HEK293 (cell line): ENCODE measurements at regions not wholly inside any gene's neighbourhood (a gene's known extent, or its start where the extent isn't known, plus 50 kb on each side); places are given as distances from the start of the nearest gene placed in this dataset.

Experiments
- CTCF ChIA-PET: fragments of 350-600 bp; formaldehyde crosslinking; extraction: SDS; loops from one replicate; lab custom pipeline; 2021; ENCODE audit warnings: antibody characterized with exemption; lab: Yijun Ruan, JAX
- POLR2A ChIA-PET: fragments of 300-600 bp; formaldehyde crosslinking; extraction: SDS; loops from one replicate; lab custom pipeline; 2020; ENCODE audit warnings: antibody characterized with exemption, inconsistent platforms; lab: Yijun Ruan, JAX
- H3K27ac ChIP-seq: fragments of 200-500 bp; sonication (Bioruptor generic); 2 replicates; pipeline ENCODE4 v1.5.1; 2014; ENCODE audit warnings: low read depth, low read length, control low read depth, inconsistent platforms; ENCODE audit errors: extremely low read depth
- H3K36me3 ChIP-seq, 2 experiments: fragments of 200-500 bp in 1 of 2; sonication (Bioruptor generic) in 1 of 2; 1 replicate in 1 of 2; 2 replicates in 1 of 2; pipeline ENCODE4 v1.5.1; 2014 to 2017; ENCODE audit warnings: inconsistent platforms in 2 of 2, low read length in 2 of 2; ENCODE audit not compliant: control insufficient read depth in 2 of 2, insufficient read depth in 1 of 2
- H3K4me1 ChIP-seq: fragments of 200-500 bp; sonication (Bioruptor generic); 2 replicates; pipeline ENCODE4 v1.5.1; 2014; ENCODE audit warnings: mild to moderate bottlenecking, low read length, inconsistent platforms; ENCODE audit not compliant: control insufficient read depth, insufficient read depth
- H3K4me3 ChIP-seq: 2 replicates; pipeline ENCODE4 v1.5.1; 2011; ENCODE audit warnings: low read depth, mild to moderate bottlenecking, control low read depth, low read length, moderate library complexity
- H3K9me3 ChIP-seq: fragments of 200-500 bp; sonication (Bioruptor generic); 2 replicates; pipeline ENCODE4 v1.5.1; 2014; ENCODE audit warnings: low read depth, low read length, inconsistent platforms; ENCODE audit not compliant: control insufficient read depth, insufficient read depth
- ATF2 ChIP-seq: fragments of 450-650 bp; formaldehyde crosslinking; IDR thresholded peaks from 2 replicates; pipeline ENCODE4 v1.5.1; 2016; ENCODE audit warnings: missing biosample characterization, missing genetic modification characterization, low read depth
- FEZF1 ChIP-seq: fragments of 450-650 bp; formaldehyde crosslinking; IDR thresholded peaks from 2 replicates; pipeline ENCODE4 v1.5.1; 2016; ENCODE audit warnings: missing biosample characterization, missing genetic modification characterization
- GFI1B ChIP-seq: fragments of 450-650 bp; formaldehyde crosslinking; IDR thresholded peaks from 2 replicates; pipeline ENCODE4 v1.5.1; 2016; ENCODE audit warnings: missing biosample characterization, missing genetic modification characterization
- GLI4 ChIP-seq: fragments of 450-650 bp; formaldehyde crosslinking; IDR thresholded peaks from 2 replicates; pipeline ENCODE4 v1.5.1; 2016; ENCODE audit warnings: missing biosample characterization, missing genetic modification characterization
- GLIS2 ChIP-seq: fragments of 450-650 bp; formaldehyde crosslinking; IDR thresholded peaks from 2 replicates; pipeline ENCODE4 v1.5.1; 2016; ENCODE audit warnings: missing biosample characterization, missing genetic modification characterization
- KLF1 ChIP-seq: fragments of 450-650 bp; formaldehyde crosslinking; IDR thresholded peaks from 2 replicates; pipeline ENCODE4 v1.5.1; 2016; ENCODE audit warnings: missing biosample characterization, missing genetic modification characterization
- KLF16 ChIP-seq: fragments of 450-650 bp; formaldehyde crosslinking; IDR thresholded peaks from 2 replicates; pipeline ENCODE4 v1.5.1; 2017; ENCODE audit warnings: missing biosample characterization, missing genetic modification characterization
- ZBTB1 ChIP-seq: fragments of 450-650 bp; formaldehyde crosslinking; IDR thresholded peaks from 2 replicates; pipeline ENCODE4 v1.5.1; 2016; ENCODE audit warnings: missing biosample characterization, missing genetic modification characterization
- ZNF112 ChIP-seq: fragments of 450-650 bp; formaldehyde crosslinking; IDR thresholded peaks from 2 replicates; pipeline ENCODE4 v1.5.0; 2017; ENCODE audit warnings: missing biosample characterization, missing genetic modification characterization
- ZNF138 ChIP-seq: fragments of 450-650 bp; formaldehyde crosslinking; IDR thresholded peaks from 2 replicates; pipeline ENCODE4 v1.5.1; 2016; ENCODE audit warnings: missing biosample characterization, missing genetic modification characterization, borderline replicate concordance
- ZNF140 ChIP-seq: fragments of 450-650 bp; formaldehyde crosslinking; IDR thresholded peaks from 2 replicates; pipeline ENCODE4 v1.5.1; 2016; ENCODE audit warnings: missing biosample characterization, missing genetic modification characterization
- ZNF211 ChIP-seq: fragments of 450-650 bp; formaldehyde crosslinking; IDR thresholded peaks from 2 replicates; pipeline ENCODE4 v1.5.1; 2016; ENCODE audit warnings: low read depth, missing biosample characterization, missing genetic modification characterization
- ZNF23 ChIP-seq: fragments of 450-650 bp; formaldehyde crosslinking; IDR thresholded peaks from 2 replicates; pipeline ENCODE4 v1.5.1; 2016; ENCODE audit warnings: missing biosample characterization, missing genetic modification characterization, borderline replicate concordance
- ZNF274 ChIP-seq, 2 experiments: fragments of 200-500 bp in 1 of 2; fragments of 450-650 bp in 1 of 2; sonication (Bioruptor generic) in 1 of 2; formaldehyde crosslinking in 1 of 2; IDR thresholded peaks; 2 replicates each; pipeline versions ENCODE4 v1.5.1 to v1.6.1; 2014 to 2016; ENCODE audit warnings: borderline replicate concordance in 1 of 2, inconsistent platforms in 1 of 2, low read length in 1 of 2, missing biosample characterization in 1 of 2, missing genetic modification characterization in 1 of 2
- ZNF362 ChIP-seq: fragments of 450-650 bp; formaldehyde crosslinking; IDR thresholded peaks from 2 replicates; pipeline ENCODE4 v1.5.1; 2016; ENCODE audit warnings: missing biosample characterization, missing genetic modification characterization
- ZNF366 ChIP-seq: fragments of 450-650 bp; formaldehyde crosslinking; conservative IDR thresholded peaks from 2 replicates; pipeline ENCODE4 v1.5.1; 2016; ENCODE audit warnings: missing biosample characterization, missing genetic modification characterization
- ZNF513 ChIP-seq: fragments of 450-650 bp; IDR thresholded peaks from 2 replicates; pipeline ENCODE4 v1.5.1; 2018; ENCODE audit warnings: missing biosample characterization, missing genetic modification characterization
- ZNF514 ChIP-seq: fragments of 450-650 bp; formaldehyde crosslinking; IDR thresholded peaks from 2 replicates; pipeline ENCODE4 v1.5.1; 2016; ENCODE audit warnings: missing biosample characterization, missing genetic modification characterization
- ZNF518A ChIP-seq: fragments of 450-650 bp; formaldehyde crosslinking; conservative IDR thresholded peaks from 2 replicates; pipeline ENCODE4 v1.5.1; 2016; ENCODE audit warnings: low read depth, missing biosample characterization, missing genetic modification characterization
- ZNF558 ChIP-seq: fragments of 450-650 bp; formaldehyde crosslinking; IDR thresholded peaks from 2 replicates; pipeline ENCODE4 v1.5.1; 2016; ENCODE audit warnings: missing biosample characterization, missing genetic modification characterization
- ZNF571 ChIP-seq: fragments of 450-650 bp; formaldehyde crosslinking; IDR thresholded peaks from 2 replicates; pipeline ENCODE4 v1.5.0; 2017; ENCODE audit warnings: missing biosample characterization, missing genetic modification characterization
- ZNF610 ChIP-seq: fragments of 450-650 bp; formaldehyde crosslinking; IDR thresholded peaks from 2 replicates; pipeline ENCODE4 v1.5.1; 2016; ENCODE audit warnings: missing biosample characterization, missing genetic modification characterization, borderline replicate concordance
- ZNF626 ChIP-seq: fragments of 450-650 bp; sonication (Bioruptor Pico); formaldehyde crosslinking; IDR thresholded peaks from 2 replicates; pipeline ENCODE4 v1.5.1; 2018; ENCODE audit warnings: missing biosample characterization, missing genetic modification characterization, inconsistent platforms
- ZNF704 ChIP-seq: fragments of 450-650 bp; formaldehyde crosslinking; IDR thresholded peaks from 2 replicates; pipeline ENCODE4 v1.5.1; 2016; ENCODE audit warnings: missing biosample characterization, missing genetic modification characterization
- ZSCAN23 ChIP-seq: fragments of 450-650 bp; formaldehyde crosslinking; IDR thresholded peaks from 2 replicates; pipeline ENCODE4 v1.5.1; 2016; ENCODE audit warnings: missing biosample characterization, missing genetic modification characterization
- ZXDB ChIP-seq: fragments of 450-650 bp; formaldehyde crosslinking; IDR thresholded peaks from 2 replicates; pipeline ENCODE4 v1.5.1; 2016; ENCODE audit warnings: missing biosample characterization, missing genetic modification characterization

- ChIA-PET POLR2A (no interaction called here), CTCF (interaction anchor here (0.6 to 0.7 kb wide), 2 partner anchors 32 to 177 kb away, joined by 3 read pairs; no protein-coding TSS in a partner anchor)
- Histone ChIP-seq H3K9me3 (no peaks in the 10 kb centered on the region; the same call in 1 of the 2 replicates), H3K4me1 (no peaks in the 10 kb centered on the region), H3K36me3 (no peaks in the 10 kb centered on the region), H3K27ac (no peak overlapping the region), H3K4me3 (no peak overlapping the region)
- TF ChIP-seq ZNF513 = no peak
- no peak for TF ChIP-seq ZSCAN23
- TF ChIP-seq GFI1B (tag by site-specific recombination) = no peak
- TF ChIP-seq KLF1 (tag by site-specific recombination) = no peak
- TF ChIP-seq ZBTB1 (tag by site-specific recombination) = no peak
- no peak for TF ChIP-seq ZNF704 (tag by site-specific recombination)
- TF ChIP-seq ZXDB (tag by site-specific recombination) = no peak
- no peak for TF ChIP-seq GLI4 (tag by site-specific recombination)
- TF ChIP-seq ZNF626 (tag by site-specific recombination) = no peak
- no peak for TF ChIP-seq ATF2 (tag by site-specific recombination)
- TF ChIP-seq ZNF366 (tag by site-specific recombination) = no peak
- no peak for TF ChIP-seq ZNF558 (tag by site-specific recombination)
- no peak for TF ChIP-seq ZNF140
- TF ChIP-seq KLF16 (tag by site-specific recombination) = no peak
- no peak for TF ChIP-seq ZNF112 (tag by site-specific recombination)
- no peak for TF ChIP-seq ZNF138 (tag by site-specific recombination)
- TF ChIP-seq, all 188 proteins: peak for 0
These were observed 585.7 kb upstream of the FANCL start for GRCh38 chr2:58826795-58827194.

- Histone ChIP-seq H3K36me3 (no peaks in the 10 kb centered on the region), H3K4me1 (peaks cover 3% of the 10 kb centered on the region; the same call in 1 of the 2 replicates), H3K4me3 (no peak overlapping the region), H3K27ac (no peak overlapping the region), H3K9me3 (no peaks in the 10 kb centered on the region)
- CTCF ChIA-PET = no interaction called here
- POLR2A ChIA-PET = no interaction called here
- TF ChIP-seq ZNF514 (tag by site-specific recombination) (no peak), FEZF1 (tag by site-specific recombination) (peak; percentile 56; the same call in 1 of the 2 replicates), ZNF274 (IDR thresholded peaks at IDR 0.05; ENCODE audit: low read length) (no peak), ZNF274 (tag by site-specific recombination; IDR thresholded peaks at IDR 0.05; ENCODE audit: borderline replicate concordance) (no peak), ZNF23 (tag by site-specific recombination) (no peak), ZNF571 (tag by site-specific recombination) (no peak), ZNF518A (tag by site-specific recombination) (no peak), ZNF610 (0 out of 2 replicates have a peak, but pooled peaks have one; percentile 32), ZNF362 (no peak), GLIS2 (tag by site-specific recombination) (no peak), ZNF211 (tag by site-specific recombination) (no peak)
These were observed 571.7 kb upstream of the FANCL start for GRCh38 chr2:58812771-58813344.
